ENCODE measurements at regions not wholly inside any gene's neighbourhood (a gene's known extent, or its start where the extent isn't known, plus 50 kb on each side); places are given as distances from the start of the nearest gene placed in this dataset.

GRCh38 chr21:36608897-36609225 is 90.1 kb upstream of the SIM2 start:
- Histone ChIP-seq H3K9me2 (ENCODE audit: insufficient read depth) (no peaks in the 10 kb centered on the region), H3K4me1 (ENCODE audit: control insufficient read depth in 1 of 2, insufficient read depth in 2 of 2, low read length in 2 of 2) (no peaks in the 10 kb centered on the region), H3K79me2 (ENCODE audit: insufficient read depth, low read length) (no peaks in the 10 kb centered on the region), H3K27me3 (ENCODE audit: insufficient read depth, low read length) (no peaks in the 10 kb centered on the region), H2AFZ (ENCODE audit: low read depth, low read length, poor library complexity, severe bottlenecking) (no peak overlapping the region), H3K9ac (ENCODE audit: low read length) (no peak overlapping the region), H3K9me3 (ENCODE audit: control insufficient read depth in 1 of 2, insufficient read depth in 1 of 2, low read depth in 1 of 2, low read length in 2 of 2) (no peaks in the 10 kb centered on the region), H4K20me1 (ENCODE audit: insufficient read depth) (no peaks in the 10 kb centered on the region), H3K27ac (ENCODE audit: low read depth, low read length) (no peak overlapping the region), H3K4me2 (ENCODE audit: low read length) (no peak overlapping the region), H3K36me3 (ENCODE audit: control insufficient read depth in 1 of 2, insufficient read depth in 2 of 2, low read length in 2 of 2) (no peaks in the 10 kb centered on the region), H3K4me3 (replicated peaks in 1 of 2; ENCODE audit: low read depth in 1 of 2, low read length in 2 of 2) (no peak overlapping the region)
- intact Hi-C loops (cut with micrococcal nuclease): no loop called here
- ChIA-PET CTCF (interaction anchor here (1.4 kb wide), 1 partner anchor 22 kb away, joined by 8 read pairs; no protein-coding TSS in a partner anchor), RAD21 (ENCODE audit: low non-redundant PET in 1 of 2, low total read pairs in 2 of 2, uncharacterized antibody in 2 of 2, unreplicated experiment in 2 of 2) (no interaction called here), POLR2A (no interaction called here)
- no peak for DNase-seq (ENCODE audit: low read depth, low spot score)
- no peak for ATAC-seq
- no TSS peak for BruUV-seq (replicated peaks)
- TF ChIP-seq MAX (IDR thresholded peaks at IDR 0.05) (no peak), ZNF274 (IDR thresholded peaks at IDR 0.05; ENCODE audit: low read depth, low read length) (no peak), POLR2AphosphoS5 (IDR thresholded peaks at IDR 0.05; ENCODE audit: low read depth, low read length) (no peak), EGR1 (IDR thresholded peaks at IDR 0.05; ENCODE audit: low read depth) (no peak), SIN3A (IDR thresholded peaks at IDR 0.05; ENCODE audit: low read depth) (no peak), JUND (IDR thresholded peaks at IDR 0.05) (no peak), POLR2A (IDR thresholded peaks at IDR 0.05; ENCODE audit: borderline replicate concordance, extremely low read depth, insufficient read depth, insufficient read length) (no peak), REST (IDR thresholded peaks at IDR 0.05; ENCODE audit: low read depth) (no peak), ZFX (IDR thresholded peaks at IDR 0.05) (no peak), ELF1 (IDR thresholded peaks at IDR 0.05; ENCODE audit: borderline replicate concordance, low read depth) (no peak), EZH2 (IDR thresholded peaks at IDR 0.05) (no peak)
